ENCODE measurements at regions not wholly inside any gene's neighbourhood (a gene's known extent, or its start where the extent isn't known, plus 50 kb on each side); places are given as distances from the start of the nearest gene placed in this dataset.

GRCh38 chr2:234136461-234136860 is 86.0 kb downstream of the SPP2 start:
- TF ChIP-seq CTCF (conservative IDR thresholded peaks at IDR 0.05; ENCODE audit: low read depth, low read length) (no peak), EZH2 (IDR thresholded peaks at IDR 0.05; ENCODE audit: borderline replicate concordance, low read depth, low read length, poor library complexity, severe bottlenecking) (no peak)
